GM18870 (cell line): ENCODE measurements at regions not wholly inside any gene's neighbourhood (a gene's known extent, or its start where the extent isn't known, plus 50 kb on each side); places are given as distances from the start of the nearest gene placed in this dataset.

Experiments
- ATAC-seq: cut with Tn5 transposase; IDR thresholded peaks from one replicate; pipeline ENCODE4 v1.9.1; 2021; ENCODE audit warnings: moderate library complexity; ENCODE audit not compliant: unreplicated experiment

DNA sequence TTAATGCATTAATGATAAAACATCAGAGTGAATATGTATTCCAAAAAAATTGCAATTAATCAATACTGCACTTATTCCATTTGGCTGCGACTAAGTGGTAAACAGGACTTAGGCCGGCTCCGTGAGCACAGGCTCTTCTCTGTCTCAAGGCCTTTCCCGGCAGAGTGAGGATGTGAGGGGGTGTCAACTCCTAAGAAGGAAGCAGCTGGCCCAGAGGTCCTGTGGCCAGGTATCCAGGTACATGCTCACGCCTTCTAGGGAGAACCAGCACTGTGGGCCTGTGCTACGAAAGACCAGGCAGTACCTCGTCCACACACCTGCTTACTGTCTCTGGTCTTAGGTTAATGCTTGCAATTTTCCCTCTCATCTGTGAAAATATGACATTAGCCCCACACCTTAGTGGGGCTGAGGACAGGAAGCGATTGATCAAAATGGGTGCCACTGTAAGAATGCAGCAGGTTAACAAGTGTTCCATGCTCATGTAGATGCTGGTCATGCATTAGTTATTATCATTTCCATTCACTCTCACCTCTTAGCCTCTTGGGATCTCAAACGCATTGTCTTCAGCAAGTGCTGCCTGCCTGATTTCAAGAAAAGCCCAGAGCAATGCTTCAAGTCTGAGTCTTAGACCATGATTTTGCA is 175.3 kb downstream of the ABHD5 start:
- ATAC-seq: no peak

DNA sequence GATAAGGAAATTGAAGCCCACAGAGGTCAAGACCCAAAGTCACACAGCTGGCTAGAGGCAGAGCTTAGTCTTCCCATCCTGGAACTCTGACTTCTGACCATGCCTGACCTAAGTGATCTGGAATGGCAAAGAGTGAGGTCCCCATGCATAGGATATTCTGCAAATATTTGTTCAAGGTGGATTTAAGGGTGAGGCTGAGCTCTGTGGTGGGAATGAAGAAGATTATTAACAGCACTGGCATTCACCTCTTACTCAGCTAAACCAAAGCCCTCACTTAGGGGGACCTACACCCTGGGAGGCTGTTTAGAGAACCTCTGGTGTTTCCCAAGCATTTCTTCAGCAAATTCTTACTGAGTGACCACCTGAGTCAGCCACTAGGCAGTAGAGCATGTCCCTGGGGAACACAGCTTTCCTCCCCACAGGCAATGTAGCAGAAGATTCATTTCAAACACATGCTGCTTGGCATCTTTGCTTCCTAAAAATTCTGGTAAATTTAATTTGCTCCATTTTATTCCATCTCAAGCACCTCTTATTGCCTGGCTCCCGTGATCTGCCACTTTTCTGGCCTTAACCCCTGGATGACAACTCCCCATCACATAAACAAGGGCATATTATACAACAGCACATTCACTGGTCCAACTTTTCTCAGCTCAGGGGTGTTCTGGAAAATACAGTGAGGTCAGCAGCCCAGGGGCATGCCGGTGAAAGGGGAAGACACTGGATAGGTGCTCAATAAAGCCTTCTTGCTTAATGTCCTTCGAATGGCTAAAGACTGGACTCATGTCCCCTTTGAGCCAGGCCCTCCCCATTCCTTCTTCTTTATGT is 176.0 kb downstream of the ABHD5 start:
- ATAC-seq: no peak

DNA sequence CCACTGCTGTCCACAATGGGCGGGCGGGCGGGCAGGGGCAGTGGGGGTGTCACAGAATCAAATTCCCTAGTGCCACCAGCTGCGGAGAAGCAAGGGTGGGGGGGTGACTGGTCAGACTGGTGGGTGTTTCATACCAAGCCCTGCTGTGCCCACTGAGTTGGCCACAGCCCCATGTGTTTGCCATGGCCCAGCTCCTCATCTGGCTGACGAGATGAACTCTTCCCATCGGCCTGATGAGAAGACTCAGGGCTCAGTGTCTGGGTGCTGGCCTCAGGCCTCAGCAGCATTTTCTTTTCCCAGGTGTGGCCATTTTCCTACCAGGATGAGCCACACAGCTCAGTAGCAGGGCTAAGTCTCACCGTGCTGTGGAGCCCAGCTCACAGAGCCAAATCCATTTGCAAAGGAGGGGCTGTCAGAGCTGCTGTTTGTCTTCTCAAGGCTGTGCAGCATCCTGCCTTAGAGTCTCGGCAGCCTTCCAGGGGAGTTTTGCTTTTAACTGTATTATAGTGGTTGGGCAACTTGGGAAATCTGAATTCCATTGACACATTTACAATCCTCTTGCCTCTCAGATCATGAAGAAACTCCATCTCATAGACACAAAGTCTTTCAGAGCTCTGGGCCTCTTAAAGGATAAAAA is 176.8 kb downstream of the ABHD5 start:
- no peak for ATAC-seq

DNA sequence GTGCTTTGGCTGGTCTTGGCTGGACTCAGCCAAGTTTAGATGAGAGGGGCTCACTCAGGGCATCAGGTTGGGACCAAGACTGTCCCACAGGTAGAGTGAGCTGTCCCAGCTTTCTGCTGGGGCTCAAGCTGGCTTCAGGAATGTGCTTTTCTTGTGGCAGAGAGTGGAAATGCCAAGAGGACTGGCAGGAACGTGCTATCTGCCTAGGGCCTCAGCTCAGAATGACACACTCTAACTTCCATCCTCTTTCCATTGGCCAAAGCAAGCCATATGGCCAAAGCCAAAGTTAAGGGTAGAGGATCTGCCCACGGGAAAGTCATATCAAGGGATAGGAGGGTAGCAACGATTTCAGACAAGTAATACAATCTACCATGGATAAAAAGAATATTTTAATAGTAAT is 178.8 kb downstream of the ABHD5 start:
- no peak for ATAC-seq

DNA sequence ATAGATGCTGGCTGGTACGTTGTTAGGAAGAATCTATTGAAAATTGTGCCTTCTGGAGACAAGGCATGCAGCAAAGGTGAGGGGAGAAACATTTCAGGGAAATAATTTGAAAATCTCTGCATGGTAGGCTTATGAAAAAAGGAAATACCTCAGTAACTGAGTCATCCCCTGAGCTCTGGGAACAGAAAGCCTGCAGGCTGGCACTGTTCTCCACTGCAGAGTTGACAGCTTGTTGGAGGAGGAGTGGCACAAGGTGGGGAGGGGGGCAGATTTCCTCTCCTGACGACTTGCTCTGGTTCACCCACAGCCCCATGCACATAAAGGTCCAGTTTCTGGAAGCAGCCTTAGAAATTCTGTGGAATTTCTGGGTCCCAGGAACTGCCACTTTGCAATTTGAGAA is 179.4 kb downstream of the ABHD5 start:
- no peak for ATAC-seq

DNA sequence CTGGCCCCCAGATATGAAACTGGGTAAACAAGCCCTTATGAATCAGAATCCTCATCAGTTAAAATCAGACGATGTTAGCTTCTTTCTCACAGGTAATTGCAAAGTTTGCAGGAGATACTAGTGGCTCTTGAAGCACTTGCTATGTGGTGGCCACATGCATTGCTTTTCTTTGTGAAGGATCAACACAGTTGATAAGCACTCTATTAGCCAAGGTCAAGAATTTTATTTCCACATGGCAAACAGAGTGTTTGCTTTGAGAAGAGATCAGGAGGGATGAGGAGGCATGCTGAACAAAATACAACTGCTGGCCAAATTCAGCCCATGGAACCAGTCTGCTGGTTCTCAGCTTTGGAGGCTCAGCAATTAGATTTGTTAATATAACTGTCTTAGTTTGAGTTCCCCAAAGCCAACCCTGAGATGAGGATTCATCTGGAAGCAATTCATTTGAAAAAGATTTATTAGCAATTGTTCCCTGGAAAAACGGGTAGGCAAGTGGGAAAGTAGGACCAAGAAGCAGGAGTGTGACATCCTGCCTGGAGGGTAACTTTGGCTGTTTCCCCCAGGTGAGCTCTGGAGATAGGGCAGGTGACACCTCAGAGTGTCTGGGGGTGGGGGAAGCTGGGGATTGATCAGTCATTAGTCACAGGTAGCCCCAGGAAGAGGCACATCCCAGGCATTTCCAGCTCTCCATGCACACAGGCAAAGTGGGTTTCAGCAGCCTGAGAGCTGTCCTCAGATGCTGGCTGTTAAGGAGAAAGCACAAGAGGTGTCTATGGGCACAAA is 180.3 kb downstream of the ABHD5 start:
- ATAC-seq: no peak

DNA sequence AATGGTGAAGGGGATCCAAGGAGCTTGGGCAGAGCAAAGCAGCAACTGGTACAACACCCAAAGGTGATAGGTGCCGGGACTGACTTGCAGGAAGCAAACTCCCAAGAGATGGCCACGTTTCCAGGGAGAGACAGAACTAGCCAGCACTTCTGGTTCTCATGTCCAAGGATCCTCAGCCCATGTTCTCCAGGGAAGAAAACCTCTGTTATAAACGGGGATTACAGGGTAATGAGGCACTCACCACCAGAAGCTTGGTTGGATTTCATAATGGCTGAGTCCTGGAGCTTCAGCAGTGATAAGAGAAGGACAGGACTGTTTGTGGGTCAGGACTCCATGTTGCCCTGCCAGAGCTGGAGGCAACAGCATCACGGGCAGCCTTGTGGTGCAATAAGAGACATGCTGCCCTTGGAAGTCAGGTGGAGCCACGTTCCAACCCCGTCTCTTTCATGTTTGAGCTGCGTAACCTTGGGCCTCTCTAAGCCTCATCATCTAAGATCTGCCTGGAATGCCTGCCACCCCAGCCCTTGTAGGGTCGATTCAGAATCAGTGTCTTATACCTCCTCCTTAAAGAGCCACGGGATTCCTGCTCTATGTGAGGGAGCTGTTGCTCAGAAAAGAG is 181.0 kb downstream of the ABHD5 start:
- ATAC-seq: no peak

DNA sequence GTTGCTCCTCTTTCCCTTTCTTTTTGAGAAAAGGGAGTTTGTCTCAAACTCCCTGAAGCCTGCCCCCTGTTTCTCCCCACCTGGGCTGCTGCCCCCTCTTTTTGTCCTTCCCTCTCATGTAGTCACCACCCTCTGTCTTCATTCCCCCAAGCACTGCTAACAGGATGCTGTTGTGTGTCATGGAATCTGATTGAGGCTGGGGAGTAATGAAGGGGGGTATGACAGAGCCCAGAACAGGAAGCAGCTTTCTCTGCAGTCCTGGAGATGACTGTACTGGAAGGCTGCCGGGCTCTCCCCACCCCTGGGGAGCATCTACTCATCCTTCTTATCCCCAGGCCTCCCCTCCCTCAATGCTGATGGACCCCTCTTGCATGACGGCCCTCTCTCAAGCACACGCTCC is 181.6 kb downstream of the ABHD5 start:
- ATAC-seq: no peak

DNA sequence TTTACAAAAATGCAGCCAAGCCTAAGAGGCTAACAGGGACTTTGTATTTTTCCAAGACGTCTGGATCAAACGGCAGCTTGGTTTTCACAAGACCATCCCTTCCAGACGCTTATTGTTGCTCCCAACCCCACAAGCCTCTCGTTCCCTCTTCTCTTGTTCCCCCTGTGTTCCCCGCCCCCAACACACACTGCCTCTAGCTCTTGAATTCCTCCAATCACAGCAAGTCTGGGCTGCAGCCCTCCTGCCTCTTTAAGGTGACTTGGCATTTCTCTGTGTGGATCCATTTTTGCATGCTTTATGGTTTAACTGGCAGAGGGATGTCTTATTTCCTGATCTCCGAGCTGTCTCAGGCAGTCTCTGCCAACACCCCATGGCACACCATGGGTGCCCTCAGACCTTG is 182.2 kb downstream of the ABHD5 start:
- ATAC-seq: no peak

DNA sequence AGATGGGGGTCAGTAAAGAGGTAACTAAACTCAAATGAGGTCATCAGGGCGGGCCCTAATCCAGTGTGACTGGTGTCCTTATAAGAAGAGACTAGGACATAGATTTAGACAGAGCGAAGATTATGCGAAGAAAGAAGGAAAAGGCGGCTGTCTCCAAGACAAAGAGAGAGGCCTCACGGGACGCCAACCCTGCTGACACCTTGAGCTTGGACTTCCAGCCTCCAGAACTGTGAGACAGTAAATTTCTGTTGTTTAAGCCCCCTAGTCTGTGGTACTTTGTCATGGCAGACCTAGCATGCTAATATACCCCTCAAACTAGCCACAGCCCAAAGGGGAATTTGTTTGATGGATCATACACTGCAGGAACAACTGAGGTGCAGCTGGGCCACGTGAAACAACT is 183.0 kb downstream of the ABHD5 start:
- ATAC-seq: no peak

DNA sequence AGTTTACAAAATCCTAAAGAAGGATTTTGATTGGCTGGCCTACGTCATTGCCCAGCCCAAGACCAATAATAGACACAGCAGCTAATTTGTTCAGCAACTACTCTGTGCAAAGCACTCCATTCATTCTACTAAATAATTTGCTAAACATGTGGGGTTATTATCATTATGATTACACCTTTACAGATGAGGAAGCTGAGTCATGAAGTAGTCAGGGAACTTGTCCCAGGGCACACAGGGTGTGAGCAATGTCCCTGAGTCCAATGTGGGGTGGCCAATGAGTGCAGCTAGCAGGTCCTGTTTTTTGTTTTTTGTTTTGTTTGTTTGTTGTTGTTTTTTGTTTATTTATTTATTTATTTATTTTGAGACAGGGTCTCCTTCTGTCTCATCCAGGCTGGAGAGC is 183.6 kb downstream of the ABHD5 start:
- no peak for ATAC-seq

DNA sequence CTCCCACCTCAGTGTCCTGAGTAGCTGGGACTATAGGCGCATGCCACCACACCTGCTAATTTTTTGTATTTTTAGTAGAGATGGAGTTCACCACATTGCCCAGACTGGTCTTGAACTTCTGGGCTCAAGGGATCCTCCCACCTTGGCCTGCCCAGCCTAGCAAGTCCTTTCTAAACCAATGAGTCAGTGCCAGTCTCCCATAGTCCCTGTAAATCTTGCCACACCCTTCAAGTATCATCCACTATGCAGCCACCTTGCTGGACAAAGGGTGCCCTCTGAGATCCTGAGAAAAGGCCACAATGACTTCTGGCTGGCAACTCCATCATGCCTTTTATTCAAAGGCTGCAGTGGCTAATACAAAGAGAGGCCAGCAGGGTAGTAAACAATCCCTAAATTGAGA is 184.0 kb downstream of the ABHD5 start:
- no peak for ATAC-seq

DNA sequence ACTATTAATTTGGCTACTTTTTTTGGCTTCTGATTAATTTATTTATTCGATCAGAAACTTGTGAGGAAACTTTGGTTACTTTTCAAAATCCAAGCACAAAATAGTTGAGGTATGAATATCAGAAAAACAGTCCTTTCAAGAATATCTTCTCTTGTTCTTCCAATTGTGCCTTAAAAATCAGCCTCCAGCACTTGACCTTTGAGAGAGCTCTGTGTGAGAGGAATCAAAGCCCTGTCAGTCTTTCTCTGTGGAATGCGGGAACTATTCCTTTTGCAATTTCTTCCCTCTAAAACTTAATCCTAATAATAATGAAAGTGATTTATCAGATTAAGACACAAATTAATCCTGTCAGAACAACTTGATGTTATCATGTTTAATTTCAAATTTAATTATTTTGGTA is 185.9 kb downstream of the ABHD5 start:
- ATAC-seq: no peak

DNA sequence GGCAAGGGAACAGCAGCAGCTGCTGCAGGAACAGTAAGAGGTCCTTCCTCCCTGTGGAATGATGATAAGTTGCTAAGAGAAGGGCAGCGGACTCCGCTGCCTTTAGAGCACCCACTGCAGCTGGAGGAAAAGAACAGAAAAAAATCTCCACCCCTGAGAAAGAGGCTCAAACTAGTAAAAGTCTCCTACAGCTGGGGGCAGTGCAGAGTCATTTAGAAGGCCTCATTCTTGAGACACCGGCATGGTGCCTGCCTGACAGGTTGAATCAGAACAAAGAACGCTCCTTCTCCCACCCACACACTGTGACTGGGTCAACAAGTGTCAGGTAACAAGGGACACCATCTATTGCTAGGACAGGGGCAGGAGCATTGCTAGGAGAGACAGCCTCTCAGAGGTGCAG is 188.4 kb downstream of the ABHD5 start:
- ATAC-seq: no peak

DNA sequence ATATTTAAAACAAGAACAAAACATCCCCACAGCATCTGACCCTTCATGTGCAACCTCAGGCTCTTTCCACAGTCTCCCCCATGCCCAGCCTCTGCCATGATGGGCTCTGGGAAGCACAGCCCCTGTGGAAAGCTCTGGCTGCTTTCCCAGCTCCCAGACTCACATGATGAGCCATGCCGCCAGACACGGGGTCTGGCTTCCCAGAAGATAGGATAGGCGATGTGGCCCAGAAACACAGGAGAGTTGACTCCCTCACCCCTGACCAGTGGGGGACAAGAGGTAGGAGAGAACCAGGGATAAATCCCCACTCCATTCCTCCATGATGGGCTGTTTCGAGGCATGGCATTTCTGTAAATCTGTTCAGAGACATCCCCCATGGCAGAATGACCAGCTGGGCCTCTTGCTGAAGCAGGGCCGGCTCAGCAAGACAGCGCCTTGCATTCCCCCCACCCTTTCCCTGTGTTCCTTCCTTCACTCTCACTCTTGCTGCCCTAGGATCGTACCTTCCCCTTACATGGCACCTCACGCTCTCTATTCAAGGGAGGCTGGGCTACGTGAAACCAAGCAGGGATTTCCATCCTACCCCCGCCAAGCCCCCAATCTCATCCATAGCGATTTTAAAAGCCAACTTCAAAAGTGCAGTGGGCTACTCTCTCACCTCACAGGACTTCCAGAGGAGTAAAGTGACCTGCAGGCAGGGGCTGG is 192.4 kb downstream of the ABHD5 start:
- ATAC-seq: no peak

DNA sequence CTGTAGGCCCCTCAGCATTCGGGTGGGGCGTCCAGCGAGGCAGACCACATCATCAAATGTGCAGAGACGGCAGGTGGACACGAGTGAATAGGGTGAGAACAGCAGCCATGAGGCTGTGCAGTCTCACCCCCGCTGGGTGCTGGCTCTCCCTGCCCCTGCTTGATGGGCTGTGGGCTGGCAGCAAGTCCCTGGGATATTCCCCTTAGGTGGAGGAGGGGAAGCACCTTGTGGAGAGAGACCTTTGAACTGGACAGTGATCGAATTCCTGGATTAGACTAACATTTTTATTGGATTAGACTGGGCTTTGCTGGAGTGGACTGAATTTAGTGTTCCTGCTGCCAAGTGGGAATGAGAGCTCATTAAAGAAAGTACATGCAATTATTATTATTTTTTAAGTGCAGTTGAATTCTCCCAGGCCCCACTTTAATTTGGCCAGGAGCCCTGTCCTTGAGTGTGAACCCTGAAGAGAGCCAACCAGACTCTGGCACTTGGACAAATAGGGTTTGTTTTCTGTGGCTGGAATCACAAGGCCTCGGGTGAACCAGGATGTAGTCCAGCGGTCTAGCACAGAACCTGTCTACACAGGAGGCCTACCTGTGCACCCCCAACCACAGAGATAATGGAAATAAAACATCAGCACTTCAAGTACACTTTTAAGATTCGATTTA is 193.1 kb downstream of the ABHD5 start:
- ATAC-seq: no peak

DNA sequence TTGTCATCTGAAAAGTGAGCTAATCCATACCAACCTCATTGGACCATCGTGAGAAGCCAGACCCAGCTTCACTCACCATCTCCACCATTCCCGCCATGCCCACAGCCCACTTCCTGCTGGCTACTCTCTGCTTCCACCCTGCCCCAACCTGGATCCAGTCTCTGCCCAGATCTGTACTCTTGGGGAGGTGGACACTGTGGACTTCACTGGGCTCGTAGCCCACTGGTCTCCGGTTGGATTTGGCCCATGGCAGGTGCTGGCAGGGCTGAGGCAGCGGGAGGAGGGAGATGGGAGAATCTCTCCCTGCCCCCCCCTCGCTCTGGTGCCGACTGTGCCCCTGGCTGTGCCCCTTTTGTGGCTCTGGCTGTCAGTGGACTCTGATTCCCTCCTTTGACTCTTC is 193.8 kb downstream of the ABHD5 start:
- ATAC-seq: no peak

DNA sequence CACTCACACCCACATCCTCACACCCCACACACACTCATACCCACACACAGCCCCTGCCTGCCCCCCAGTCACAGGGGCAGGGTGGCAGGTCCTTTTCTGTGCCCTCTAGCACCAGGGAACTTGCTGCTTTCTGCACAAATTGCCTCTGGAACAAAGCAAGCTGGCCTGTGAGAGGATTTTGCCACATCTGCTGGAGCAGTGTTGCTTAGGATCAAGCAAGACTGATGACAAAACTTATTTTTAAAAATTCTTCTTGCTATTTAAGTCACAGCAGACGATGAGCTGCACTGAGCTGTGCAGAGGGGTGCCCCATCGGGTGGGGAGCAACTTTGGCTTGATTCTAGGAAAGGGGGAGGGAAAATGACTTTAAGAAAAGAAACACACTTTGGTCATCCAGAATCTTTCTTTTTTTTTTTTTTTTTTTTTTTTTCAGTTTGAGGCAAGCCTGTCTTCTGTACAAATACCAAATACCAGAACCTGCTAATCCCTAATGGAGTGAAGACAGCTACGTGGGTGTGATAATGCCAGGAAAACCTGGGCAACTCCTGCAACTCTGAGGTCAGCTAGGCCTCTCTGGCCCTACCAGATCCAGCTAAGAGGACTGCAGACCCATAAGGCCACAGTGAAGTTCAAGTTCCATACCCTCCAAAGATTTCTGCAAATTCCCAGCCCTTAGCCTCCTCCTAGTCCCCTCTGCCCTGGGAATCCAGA is 195.3 kb downstream of the ABHD5 start:
- no peak for ATAC-seq

DNA sequence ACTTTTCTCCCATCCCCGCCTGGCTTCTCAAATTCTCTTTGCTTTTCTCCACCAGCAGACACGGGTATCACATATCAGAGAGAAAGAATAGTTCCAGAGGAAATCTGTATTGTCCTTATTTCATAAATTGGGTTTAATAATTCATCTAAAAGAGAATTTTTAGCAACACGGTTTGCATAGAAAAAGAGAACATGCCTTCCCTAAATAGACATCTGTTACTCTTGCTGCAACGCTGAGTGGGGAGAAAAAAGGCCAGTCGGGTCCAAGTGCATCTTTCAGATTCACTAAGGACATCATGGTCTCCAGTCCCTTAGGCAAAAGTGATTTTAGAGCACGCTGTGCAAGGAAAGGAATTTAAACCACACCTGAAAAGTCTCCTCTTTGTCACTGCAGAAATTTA is 201.3 kb downstream of the ABHD5 start:
- peak; percentile 9 for ATAC-seq
